ENCODE measurements at regions not wholly inside any gene's neighbourhood (a gene's known extent, or its start where the extent isn't known, plus 50 kb on each side); places are given as distances from the start of the nearest gene placed in this dataset.
A peak's percentile ranks its signal among the peaks of the same experiment; 100 is the strongest.

GRCh38 chr5:92795633-92796032 lies 785.4 kb downstream of the NR2F1-AS1 start:
- no peak for DNase-seq (ENCODE audit: low read depth)

- DNase-seq (ENCODE audit: low read depth) = no peak
These were observed 801.0 kb downstream of the NR2F1-AS1 start for GRCh38 chr5:92780057-92780456.

- no peak for DNase-seq (ENCODE audit: low read depth)
These were observed 801.5 kb downstream of the NR2F1-AS1 start for GRCh38 chr5:92779536-92779935.

GRCh38 chr5:92778261-92778660 lies 802.8 kb downstream of the NR2F1-AS1 start:
- no peak for DNase-seq (ENCODE audit: low read depth)

- DNase-seq (ENCODE audit: low read depth) = no peak
These were observed 803.6 kb downstream of the NR2F1-AS1 start for GRCh38 chr5:92777421-92777820.

GRCh38 chr5:92775711-92776615 lies 805.1 kb downstream of the NR2F1-AS1 start:
- DNase-seq (ENCODE audit: low read depth) = no peak

DNA sequence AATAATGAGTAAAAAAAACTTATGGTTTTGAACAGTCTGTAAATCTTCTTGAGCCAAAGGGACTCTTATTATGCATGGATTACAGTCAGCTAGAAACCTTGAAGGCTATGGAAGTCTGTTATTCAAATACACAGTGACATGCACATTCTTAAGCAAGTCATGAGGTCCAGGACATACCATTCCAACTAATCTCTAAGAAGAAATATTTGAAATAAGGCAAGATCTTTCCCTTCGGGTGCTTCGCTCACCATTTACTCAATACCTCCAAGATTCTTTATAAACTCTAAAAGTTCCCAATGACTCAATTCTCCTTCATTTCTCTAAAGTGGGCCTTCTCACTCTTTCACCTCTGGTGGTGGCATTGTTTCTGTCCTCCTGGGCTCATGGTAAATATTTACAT lies 811.0 kb downstream of the NR2F1-AS1 start:
- DNase-seq (ENCODE audit: low read depth) = peak; percentile 74

- no peak for DNase-seq (ENCODE audit: low read depth)
These were observed 819.4 kb downstream of the NR2F1-AS1 start for GRCh38 chr5:92761585-92761984.

- DNase-seq (ENCODE audit: low read depth) = no peak
These were observed 820.5 kb downstream of the NR2F1-AS1 start for GRCh38 chr5:92760550-92760949.

GRCh38 chr5:92758552-92758951 lies 822.5 kb downstream of the NR2F1-AS1 start:
- DNase-seq (ENCODE audit: low read depth) = peak; percentile 43

DNA sequence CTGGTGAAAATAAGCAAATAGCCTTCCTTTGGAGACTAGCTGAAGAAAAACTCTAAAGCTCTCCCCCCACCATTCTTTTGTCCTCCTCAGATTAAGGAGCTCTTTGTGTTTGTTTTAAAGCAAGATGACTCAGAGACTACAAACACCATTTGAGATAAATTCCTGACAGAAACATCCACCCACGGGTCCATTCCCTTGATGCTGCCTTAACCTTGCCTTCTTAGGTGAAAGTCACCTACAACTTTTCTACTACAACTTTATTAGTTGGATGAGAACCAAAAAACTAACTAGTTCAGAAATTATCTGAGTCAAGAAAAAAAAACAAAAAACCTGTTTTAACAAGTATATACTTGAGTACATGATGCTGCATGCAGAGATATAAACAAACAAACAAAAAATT lies 831.1 kb downstream of the NR2F1-AS1 start:
- DNase-seq (ENCODE audit: low read depth) = no peak

DNA sequence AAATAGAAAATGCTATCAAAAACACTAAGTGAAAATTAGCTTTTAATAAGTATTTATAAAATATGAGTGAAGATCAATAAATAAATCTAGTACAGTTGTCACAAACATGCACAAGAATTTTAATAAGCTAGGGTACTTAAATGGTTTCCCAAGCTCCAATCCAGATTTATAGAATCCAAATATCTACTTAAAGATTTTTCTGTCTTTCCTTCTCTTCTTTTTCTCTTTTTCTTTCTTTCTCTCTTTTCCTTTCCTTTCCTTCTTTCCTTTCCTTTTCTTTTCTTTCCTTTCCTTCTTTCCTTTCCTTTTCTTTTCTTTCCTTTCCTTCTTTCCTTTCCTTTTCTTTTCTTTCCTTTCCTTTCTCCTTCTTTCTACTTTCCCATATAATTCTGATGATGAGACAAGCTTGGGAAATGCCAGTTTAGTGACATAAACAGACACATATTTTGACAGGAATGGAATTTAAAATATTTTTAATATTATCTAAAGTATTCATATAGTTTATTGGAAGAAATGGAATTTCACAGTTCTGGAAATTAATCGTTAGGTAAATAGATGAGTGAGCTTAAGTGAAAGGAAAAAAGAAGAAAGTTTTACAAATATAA lies 832.8 kb downstream of the NR2F1-AS1 start:
- DNase-seq (ENCODE audit: low read depth) = no peak

DNA sequence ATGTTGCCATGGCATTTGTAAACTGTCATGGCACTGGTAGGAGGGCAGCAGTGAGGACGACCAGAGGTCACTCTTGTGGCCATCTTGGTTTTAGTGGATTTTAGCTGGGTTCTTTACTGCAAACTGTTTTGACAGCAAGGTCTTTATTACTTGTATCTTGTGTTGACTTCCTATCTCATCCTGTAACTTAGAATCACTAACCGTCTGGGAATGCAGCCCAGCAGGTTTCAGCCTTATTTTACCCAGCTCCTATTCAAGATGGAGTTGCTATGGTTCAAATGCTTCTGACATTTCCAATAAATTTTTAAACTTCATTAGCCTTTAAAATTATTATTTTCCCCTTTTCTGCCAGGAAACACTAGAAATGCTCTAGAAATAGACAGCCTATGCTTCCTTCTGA lies 839.1 kb downstream of the NR2F1-AS1 start:
- DNase-seq (ENCODE audit: low read depth) = no peak

GRCh38 chr5:92734211-92734940 lies 846.6 kb downstream of the NR2F1-AS1 start:
- DNase-seq (ENCODE audit: low read depth) = no peak

GRCh38 chr5:92730486-92730885 lies 850.5 kb downstream of the NR2F1-AS1 start:
- no peak for DNase-seq (ENCODE audit: low read depth)

DNA sequence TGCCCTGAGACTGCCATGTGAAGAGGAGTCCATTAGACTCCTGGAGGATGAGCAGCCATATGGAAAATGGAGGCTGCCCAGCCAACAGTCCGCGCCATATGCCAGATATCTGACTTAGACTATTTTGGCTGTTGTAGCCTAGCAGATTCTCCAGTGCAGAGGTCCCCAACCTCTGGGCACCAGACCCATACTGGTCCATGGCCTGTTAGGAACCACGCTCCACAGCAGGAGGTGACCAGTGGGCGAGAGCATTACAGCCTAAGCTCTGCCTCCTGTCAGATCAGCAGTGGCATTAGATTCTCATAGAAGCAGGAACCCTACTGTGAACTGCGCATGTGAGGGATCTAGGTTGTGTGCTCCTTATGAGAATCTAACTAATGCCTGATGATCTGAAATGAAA lies 851.9 kb downstream of the NR2F1-AS1 start:
- DNase-seq (ENCODE audit: low read depth) = no peak

DNA sequence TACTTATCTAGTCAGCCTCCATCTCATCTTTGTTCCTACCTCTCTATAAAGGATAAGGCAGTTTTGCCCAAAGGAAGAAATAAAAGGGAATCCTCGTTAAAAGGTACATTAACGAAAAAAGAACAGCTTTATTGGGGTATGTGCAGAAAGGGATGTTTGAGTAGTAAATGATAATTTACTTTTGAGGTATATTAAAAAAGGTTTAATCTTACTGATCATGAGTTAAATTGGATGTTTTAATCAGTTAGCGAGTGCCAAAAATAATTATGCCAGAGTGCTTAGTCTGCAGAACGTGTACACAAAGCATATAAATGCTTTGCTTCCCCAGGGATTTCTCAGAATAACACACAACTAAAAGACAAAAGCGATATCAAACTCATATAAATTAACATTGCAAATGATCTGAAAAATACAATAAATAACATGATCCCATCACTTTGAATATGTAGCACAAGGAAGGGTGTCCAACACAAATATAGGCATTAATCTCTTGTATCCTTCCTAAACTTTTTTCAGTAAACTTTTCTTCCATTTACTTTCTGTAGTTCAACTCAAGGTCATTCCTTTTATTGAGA lies 865.0 kb downstream of the NR2F1-AS1 start:
- DNase-seq (ENCODE audit: low read depth) = no peak

- DNase-seq (ENCODE audit: low read depth) = no peak
These were observed 867.2 kb downstream of the NR2F1-AS1 start for GRCh38 chr5:92713826-92714225.

DNA sequence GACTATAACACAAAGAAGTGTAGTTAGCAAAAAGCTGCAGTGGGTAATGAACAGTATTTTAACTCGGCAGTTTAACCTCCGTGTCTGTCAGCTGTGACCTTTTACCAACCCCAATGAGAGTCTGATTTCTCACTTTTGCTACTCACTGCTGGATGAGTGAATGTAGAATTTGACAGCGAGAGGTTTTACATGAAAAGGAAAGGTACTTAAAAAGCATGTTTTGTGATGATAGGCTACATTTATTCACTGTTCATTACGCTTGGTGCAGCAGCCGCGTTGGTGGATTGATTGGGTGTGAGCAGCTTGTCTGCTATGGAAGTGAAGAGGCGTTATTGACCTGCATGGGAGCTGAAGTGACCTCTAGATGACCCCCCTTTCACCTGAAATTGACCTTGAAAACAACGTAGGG lies 867.7 kb downstream of the NR2F1-AS1 start:
- DNase-seq (ENCODE audit: low read depth) = no peak

DNA sequence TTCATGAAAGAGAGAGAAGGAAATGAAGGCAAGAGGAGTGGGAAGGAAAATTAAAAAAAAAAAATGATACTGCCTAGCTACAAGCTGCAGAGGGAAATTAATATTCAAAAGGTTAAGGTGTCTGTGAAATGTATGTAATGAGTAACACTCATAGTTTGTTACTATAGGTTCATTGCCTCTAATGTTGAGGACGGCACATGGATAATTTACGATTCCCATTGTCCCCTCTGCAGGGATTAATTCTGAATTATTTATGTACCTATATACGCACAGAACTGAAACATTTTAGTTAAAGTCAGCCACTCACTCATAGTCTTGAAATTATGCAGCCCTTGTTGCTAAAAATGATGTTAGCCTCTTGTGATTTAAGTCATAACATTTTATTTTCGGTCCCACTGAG lies 869.1 kb downstream of the NR2F1-AS1 start:
- no peak for DNase-seq (ENCODE audit: low read depth)

GRCh38 chr5:92704590-92704989 lies 876.4 kb downstream of the NR2F1-AS1 start:
- DNase-seq (ENCODE audit: low read depth) = no peak

- no peak for DNase-seq (ENCODE audit: low read depth)
These were observed 877.0 kb downstream of the NR2F1-AS1 start for GRCh38 chr5:92703976-92704375.
